ENCODE measurements at regions not wholly inside any gene's neighbourhood (a gene's known extent, or its start where the extent isn't known, plus 50 kb on each side); places are given as distances from the start of the nearest gene placed in this dataset.
"Not testable (repeated sequence)": the region's sequence is repeated elsewhere in the genome, so short reads cannot be mapped to it uniquely, and the experiment has no call there.

GRCh38 chr11:98732947-98733346 is 287.8 kb upstream of the CNTN5 start:
- Histone ChIP-seq H4K20me1 (ENCODE audit: insufficient read depth, low read length) (no peaks in the 10 kb centered on the region), H3K36me3 (ENCODE audit: insufficient read depth, low read length) (no peaks in the 10 kb centered on the region), H3K27ac (ENCODE audit: low read depth, low read length, poor library complexity, severe bottlenecking) (no peak overlapping the region), H3K9me2 (ENCODE audit: low read depth, low read length) (no peaks in the 10 kb centered on the region), H3K79me2 (ENCODE audit: insufficient read depth, low read length) (no peaks in the 10 kb centered on the region), H3K4me2 (ENCODE audit: low read length) (no peak overlapping the region), H3K9me3 (ENCODE audit: low read length) (no peaks in the 10 kb centered on the region), H3K4me3 (ENCODE audit: low read depth, low read length, poor library complexity, severe bottlenecking) (no peak overlapping the region), H3K27me3 (ENCODE audit: insufficient read depth, low read length) (no peaks in the 10 kb centered on the region), H3F3A (ENCODE audit: insufficient read depth, low read length) (no peaks in the 10 kb centered on the region), H2AFZ (ENCODE audit: low read length) (no peak overlapping the region), H3K4me1 (ENCODE audit: insufficient read depth, low read length, severe bottlenecking) (no peaks in the 10 kb centered on the region), H3K9ac (ENCODE audit: low read length) (no peak overlapping the region)
- no peak for TF ChIP-seq CTCF (IDR thresholded peaks at IDR 0.05; ENCODE audit: low read length)

- H3K79me2 ChIP-seq (ENCODE audit: insufficient read depth, low read length); H2AFZ ChIP-seq (ENCODE audit: low read length); H3K36me3 ChIP-seq (ENCODE audit: insufficient read depth, low read length); H3K4me1 ChIP-seq (ENCODE audit: insufficient read depth, low read length, severe bottlenecking); H3K9ac ChIP-seq (ENCODE audit: low read length); H3K27ac ChIP-seq (ENCODE audit: low read depth, low read length, poor library complexity, severe bottlenecking); H3K9me2 ChIP-seq (ENCODE audit: low read depth, low read length); H4K20me1 ChIP-seq (ENCODE audit: insufficient read depth, low read length); H3K4me3 ChIP-seq (ENCODE audit: low read depth, low read length, poor library complexity, severe bottlenecking); H3K27me3 ChIP-seq (ENCODE audit: insufficient read depth, low read length); H3K4me2 ChIP-seq (ENCODE audit: low read length); H3K9me3 ChIP-seq (ENCODE audit: low read length); H3F3A ChIP-seq (ENCODE audit: insufficient read depth, low read length): not testable (repeated sequence)
Measured at GRCh38 chr11:98733378-98733777, 287.4 kb upstream of the CNTN5 start.

GRCh38 chr11:98734686-98735085 is 286.1 kb upstream of the CNTN5 start:
- Histone ChIP-seq H3K4me1 (ENCODE audit: insufficient read depth, low read length, severe bottlenecking) (no peaks in the 10 kb centered on the region), H3K79me2 (ENCODE audit: insufficient read depth, low read length) (no peaks in the 10 kb centered on the region), H3K4me2 (ENCODE audit: low read length) (no peak overlapping the region), H3K27me3 (ENCODE audit: insufficient read depth, low read length) (no peaks in the 10 kb centered on the region), H3K9ac (ENCODE audit: low read length) (no peak overlapping the region), H3K36me3 (ENCODE audit: insufficient read depth, low read length) (no peaks in the 10 kb centered on the region), H4K20me1 (ENCODE audit: insufficient read depth, low read length) (no peaks in the 10 kb centered on the region), H3K9me3 (ENCODE audit: low read length) (no peaks in the 10 kb centered on the region), H3K27ac (ENCODE audit: low read depth, low read length, poor library complexity, severe bottlenecking) (no peak overlapping the region), H2AFZ (ENCODE audit: low read length) (no peak overlapping the region), H3K4me3 (ENCODE audit: low read depth, low read length, poor library complexity, severe bottlenecking) (no peak overlapping the region), H3F3A (ENCODE audit: insufficient read depth, low read length) (no peaks in the 10 kb centered on the region), H3K9me2 (ENCODE audit: low read depth, low read length) (no peaks in the 10 kb centered on the region)
- TF ChIP-seq EZH2 (IDR thresholded peaks at IDR 0.05; ENCODE audit: borderline replicate concordance, low read length) (no peak), CTCF (IDR thresholded peaks at IDR 0.05; ENCODE audit: low read length) (no peak)

GRCh38 chr11:98736833-98737232 is 283.9 kb upstream of the CNTN5 start:
- Histone ChIP-seq H3K36me3 (ENCODE audit: insufficient read depth, low read length) (no peaks in the 10 kb centered on the region), H3K27ac (ENCODE audit: low read depth, low read length, poor library complexity, severe bottlenecking) (no peak overlapping the region), H3K9me2 (ENCODE audit: low read depth, low read length) (no peaks in the 10 kb centered on the region), H3K9ac (ENCODE audit: low read length) (no peak overlapping the region), H3F3A (ENCODE audit: insufficient read depth, low read length) (no peaks in the 10 kb centered on the region), H3K4me3 (ENCODE audit: low read depth, low read length, poor library complexity, severe bottlenecking) (no peak overlapping the region), H4K20me1 (ENCODE audit: insufficient read depth, low read length) (no peaks in the 10 kb centered on the region), H3K4me2 (ENCODE audit: low read length) (no peak overlapping the region), H3K27me3 (ENCODE audit: insufficient read depth, low read length) (no peaks in the 10 kb centered on the region), H3K4me1 (ENCODE audit: insufficient read depth, low read length, severe bottlenecking) (no peaks in the 10 kb centered on the region), H3K79me2 (ENCODE audit: insufficient read depth, low read length) (no peaks in the 10 kb centered on the region), H2AFZ (ENCODE audit: low read length) (no peak overlapping the region), H3K9me3 (ENCODE audit: low read length) (no peaks in the 10 kb centered on the region)
- no peak for TF ChIP-seq EZH2 (IDR thresholded peaks at IDR 0.05; ENCODE audit: borderline replicate concordance, low read length)
- TF ChIP-seq CTCF (IDR thresholded peaks at IDR 0.05; ENCODE audit: low read length), result no peak
